H9 (cell line): ENCODE measurements at regions not wholly inside any gene's neighbourhood (a gene's known extent, or its start where the extent isn't known, plus 50 kb on each side); places are given as distances from the start of the nearest gene placed in this dataset.

ENCODE experiments used
- DNase-seq: peaks from one replicate; pipeline ENCODE4 v3.0.0-alpha.2; 2017
- H2AFZ ChIP-seq: one replicate; pipeline ENCODE4 v1.6.1; 2013; ENCODE audit warnings: mild to moderate bottlenecking, low read length, control low read depth, moderate library complexity
- H2AK5ac ChIP-seq: 2 replicates; pipeline ENCODE4 v1.6.1; 2013; ENCODE audit warnings: low read length, control low read depth, mixed read lengths; ENCODE audit not compliant: insufficient read length
- H2BK120ac ChIP-seq: one replicate; pipeline ENCODE4 v1.6.1; 2013; ENCODE audit warnings: low read depth, mild to moderate bottlenecking, low read length, control low read depth, inconsistent platforms; ENCODE audit not compliant: poor library complexity, severe bottlenecking
- H2BK12ac ChIP-seq: 2 replicates; pipeline ENCODE4 v1.6.1; 2013; ENCODE audit warnings: low read length, control low read depth, mixed read lengths, low read depth; ENCODE audit not compliant: insufficient read length
- H2BK15ac ChIP-seq: 2 replicates; pipeline ENCODE4 v1.6.1; 2013; ENCODE audit warnings: low read depth, low read length, control low read depth
- H2BK20ac ChIP-seq: one replicate; pipeline ENCODE4 v1.6.1; 2013; ENCODE audit warnings: low read depth, mild to moderate bottlenecking, low read length, control low read depth, inconsistent platforms; ENCODE audit not compliant: poor library complexity, severe bottlenecking
- H2BK5ac ChIP-seq: 2 replicates; pipeline ENCODE4 v1.6.1; 2013; ENCODE audit warnings: low read length, control low read depth, mixed read lengths; ENCODE audit not compliant: insufficient read length
- H3K14ac ChIP-seq: 2 replicates; pipeline ENCODE4 v1.6.1; 2013; ENCODE audit warnings: low read length, control low read depth; ENCODE audit not compliant: insufficient read depth
- H3K18ac ChIP-seq: 2 replicates; pipeline ENCODE4 v1.6.1; 2013; ENCODE audit warnings: low read depth, mild to moderate bottlenecking, mixed read lengths, low read length, control low read depth; ENCODE audit not compliant: insufficient read length
- H3K23ac ChIP-seq: 2 replicates; pipeline ENCODE4 v1.6.1; 2013; ENCODE audit warnings: low read length, control low read depth, mixed read lengths, low read depth; ENCODE audit not compliant: insufficient read length
- H3K23me2 ChIP-seq: 2 replicates; pipeline ENCODE4 v1.6.1; 2013; ENCODE audit warnings: low read depth, mild to moderate bottlenecking, mixed read lengths, low read length, control low read depth; ENCODE audit not compliant: insufficient read length, poor library complexity, severe bottlenecking
- H3K27ac ChIP-seq: 2 replicates; pipeline ENCODE4 v1.5.1; 2013; ENCODE audit warnings: low read length, control low read depth, mixed read lengths, low read depth; ENCODE audit not compliant: insufficient read length
- H3K27me3 ChIP-seq: 2 replicates; pipeline ENCODE4 v1.6.1; 2013; ENCODE audit warnings: low read length, control low read depth, inconsistent platforms; ENCODE audit not compliant: insufficient read depth
- H3K4ac ChIP-seq: 2 replicates; pipeline ENCODE4 v1.6.1; 2013; ENCODE audit warnings: low read depth, mild to moderate bottlenecking, control low read depth, inconsistent platforms, low read length, moderate library complexity
- H3K4me1 ChIP-seq: 2 replicates; pipeline ENCODE4 v1.6.1; 2013; ENCODE audit warnings: low read length, control low read depth, inconsistent platforms; ENCODE audit not compliant: insufficient read depth
- H3K4me2 ChIP-seq: 2 replicates; pipeline ENCODE4 v1.6.1; 2013; ENCODE audit warnings: low read length, control low read depth, mixed read lengths; ENCODE audit not compliant: insufficient read length, insufficient read depth
- H3K56ac ChIP-seq: 2 replicates; pipeline ENCODE4 v1.6.1; 2013; ENCODE audit warnings: low read depth, mild to moderate bottlenecking, mixed read lengths, low read length, control low read depth; ENCODE audit not compliant: insufficient read length
- H3K79me1 ChIP-seq: 2 replicates; pipeline ENCODE4 v1.6.1; 2013; ENCODE audit warnings: low read depth, mild to moderate bottlenecking, moderate library complexity, low read length, control low read depth, inconsistent platforms; ENCODE audit not compliant: insufficient read depth, poor library complexity, severe bottlenecking
- H3K79me2 ChIP-seq: 2 replicates; pipeline ENCODE4 v1.6.1; 2013; ENCODE audit warnings: low read length, control low read depth, inconsistent platforms; ENCODE audit not compliant: insufficient read depth
- H3K9ac ChIP-seq: 2 replicates; pipeline ENCODE4 v1.6.1; 2013; ENCODE audit warnings: low read length, control low read depth, mixed read lengths; ENCODE audit not compliant: insufficient read length; ENCODE audit errors: extremely low read depth
- H3K9me3 ChIP-seq: one replicate; pipeline ENCODE4 v1.6.1; 2013; ENCODE audit warnings: low read depth, low read length, inconsistent platforms; ENCODE audit not compliant: control insufficient read depth
- H3T11ph ChIP-seq: one replicate; pipeline ENCODE4 v1.6.1; 2013; ENCODE audit warnings: mild to moderate bottlenecking, low read length, control low read depth, inconsistent platforms
- H4K20me1 ChIP-seq: one replicate; pipeline ENCODE4 v1.6.1; 2013; ENCODE audit not compliant: control insufficient read depth, insufficient read length, insufficient read depth
- H4K5ac ChIP-seq: 2 replicates; pipeline ENCODE4 v1.6.1; 2013; ENCODE audit warnings: low read depth, mild to moderate bottlenecking, mixed read lengths, low read length, control low read depth; ENCODE audit not compliant: insufficient read length
- H4K8ac ChIP-seq: replicated peaks from 2 replicates; pipeline ENCODE4 v1.6.1; 2013; ENCODE audit warnings: low read length, control low read depth, mixed read lengths, low read depth; ENCODE audit not compliant: insufficient read length
- H4K91ac ChIP-seq: 2 replicates; pipeline ENCODE4 v1.6.1; 2013; ENCODE audit warnings: low read depth, mild to moderate bottlenecking, moderate library complexity, mixed read lengths, low read length, control low read depth; ENCODE audit not compliant: insufficient read length
- H3K27ac Mint-ChIP-seq, 3 experiments: 2 replicates in 2 of 3; 3 replicates in 1 of 3; pipeline ENCODE4 v1.8.0; 2020 to 2021; ENCODE audit warnings: mixed read lengths in 3 of 3, mild to moderate bottlenecking in 1 of 3, moderate library complexity in 1 of 3
- H3K27me3 Mint-ChIP-seq: 2 replicates; pipeline ENCODE4 v1.8.0; 2021; ENCODE audit warnings: low read depth, mild to moderate bottlenecking, moderate library complexity, mixed read lengths
- H3K36me3 Mint-ChIP-seq, 3 experiments: 2 replicates in 2 of 3; 3 replicates in 1 of 3; pipeline ENCODE4 v1.8.0; 2020 to 2021; ENCODE audit warnings: low read depth in 3 of 3, mixed read lengths in 3 of 3; ENCODE audit not compliant: insufficient read depth in 1 of 3
- H3K4me1 Mint-ChIP-seq, 2 experiments: 2 replicates each; pipeline ENCODE4 v1.8.0; 2020; ENCODE audit warnings: mixed read lengths in 2 of 2
- H3K4me3 Mint-ChIP-seq, 2 experiments: 2 replicates in 1 of 2; 3 replicates in 1 of 2; pipeline ENCODE4 v1.8.0; 2020 to 2021; ENCODE audit warnings: mild to moderate bottlenecking in 2 of 2, mixed read lengths in 2 of 2, moderate library complexity in 1 of 2
- H3K9me3 Mint-ChIP-seq, 2 experiments: 2 replicates in 1 of 2; 3 replicates in 1 of 2; pipeline ENCODE4 v1.8.0; 2020; ENCODE audit warnings: mild to moderate bottlenecking in 2 of 2, mixed read lengths in 2 of 2, moderate library complexity in 1 of 2
- WGBS: extraction: QIAGEN DNeasy Blood & Tissue Kit; methylation state at CpG from one replicate; pipeline ENCODE4 v1.1.7; 2013; ENCODE audit warnings: missing lambda C conversion rate, low lambda C conversion rate, mixed read lengths; ENCODE audit not compliant: insufficient read length; ENCODE audit errors: extremely low coverage; 5-methylcytosine and 5-hydroxymethylcytosine counted together
- TF ChIP-seq, protein P1 (sequence below): fragments of 200-600 bp; sonication (generic); conservative IDR thresholded peaks from 3 replicates; pipeline ENCODE4 v1.8.0; 2021; ENCODE audit warnings: antibody characterized with exemption, mild to moderate bottlenecking

DNA sequence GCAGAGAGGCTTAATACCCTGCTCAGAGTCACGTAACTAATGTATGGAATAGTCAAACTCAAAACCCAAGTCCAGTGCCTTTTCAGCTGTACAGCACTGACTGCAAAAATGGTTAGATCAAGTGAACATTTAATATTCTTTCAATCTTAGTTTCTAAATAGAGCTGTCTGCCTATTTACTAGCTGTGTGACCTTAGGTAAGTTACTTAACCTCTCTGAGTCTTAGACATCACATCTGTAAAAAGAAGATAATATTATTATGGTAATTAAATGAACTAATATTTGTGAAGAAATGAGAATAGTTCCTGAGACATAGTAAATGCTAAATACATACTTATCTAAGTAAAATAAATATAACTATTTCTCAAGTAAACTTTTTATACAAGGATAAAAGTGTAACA lies 235.5 kb downstream of the SAMD5 start:
- no peak overlapping the region for H2BK20ac ChIP-seq

More for the DNA sequence above, 235.5 kb downstream of the SAMD5 start:
- Histone ChIP-seq H4K5ac (no peak overlapping the region), H3K4ac (no peak overlapping the region), H2BK12ac (no peak overlapping the region), H4K91ac (no peak overlapping the region), H3K9me3 (no peaks in the 10 kb centered on the region), H2BK15ac (no peak overlapping the region), H3K23me2 (no peaks in the 10 kb centered on the region), H3K27me3 (no peaks in the 10 kb centered on the region), H3K79me1 (no peaks in the 10 kb centered on the region), H3K4me2 (no peak overlapping the region), H3T11ph (no peak overlapping the region), H3K18ac (no peak overlapping the region), H2AK5ac (no peak overlapping the region), H3K27ac (no peak overlapping the region), H4K8ac (no peak overlapping the region), H3K9ac (no peak overlapping the region), H2AFZ (no peak overlapping the region), H3K14ac (no peak overlapping the region), H2BK120ac (no peak overlapping the region), H2BK5ac (no peak overlapping the region), H3K4me1 (no peaks in the 10 kb centered on the region; the same call in 1 of the 2 replicates), H3K56ac (no peak overlapping the region), H3K79me2 (no peaks in the 10 kb centered on the region), H3K23ac (no peak overlapping the region), H4K20me1 (no peaks in the 10 kb centered on the region)
- no peak overlapping the region for H3K4me3 Mint-ChIP-seq
- no peak overlapping the region for H3K27ac Mint-ChIP-seq
- H3K4me1 Mint-ChIP-seq = peaks cover 8 to 10% of the 10 kb centered on the region in 2 experiments
- no peaks in the 10 kb centered on the region for H3K27me3 Mint-ChIP-seq
- DNase-seq = no peak
- no peaks in the 10 kb centered on the region for H3K36me3 Mint-ChIP-seq
- no CpG with 5 or more reads among the region's 1 CpG for WGBS
- no peaks in the 10 kb centered on the region for H3K9me3 Mint-ChIP-seq
- TF ChIP-seq, protein P1, sequence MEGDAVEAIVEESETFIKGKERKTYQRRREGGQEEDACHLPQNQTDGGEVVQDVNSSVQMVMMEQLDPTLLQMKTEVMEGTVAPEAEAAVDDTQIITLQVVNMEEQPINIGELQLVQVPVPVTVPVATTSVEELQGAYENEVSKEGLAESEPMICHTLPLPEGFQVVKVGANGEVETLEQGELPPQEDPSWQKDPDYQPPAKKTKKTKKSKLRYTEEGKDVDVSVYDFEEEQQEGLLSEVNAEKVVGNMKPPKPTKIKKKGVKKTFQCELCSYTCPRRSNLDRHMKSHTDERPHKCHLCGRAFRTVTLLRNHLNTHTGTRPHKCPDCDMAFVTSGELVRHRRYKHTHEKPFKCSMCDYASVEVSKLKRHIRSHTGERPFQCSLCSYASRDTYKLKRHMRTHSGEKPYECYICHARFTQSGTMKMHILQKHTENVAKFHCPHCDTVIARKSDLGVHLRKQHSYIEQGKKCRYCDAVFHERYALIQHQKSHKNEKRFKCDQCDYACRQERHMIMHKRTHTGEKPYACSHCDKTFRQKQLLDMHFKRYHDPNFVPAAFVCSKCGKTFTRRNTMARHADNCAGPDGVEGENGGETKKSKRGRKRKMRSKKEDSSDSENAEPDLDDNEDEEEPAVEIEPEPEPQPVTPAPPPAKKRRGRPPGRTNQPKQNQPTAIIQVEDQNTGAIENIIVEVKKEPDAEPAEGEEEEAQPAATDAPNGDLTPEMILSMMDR = no peak
